ENCODE measurements at regions not wholly inside any gene's neighbourhood (a gene's known extent, or its start where the extent isn't known, plus 50 kb on each side); places are given as distances from the start of the nearest gene placed in this dataset.

GRCh38 chr11:15551901-15552851 lies 437.5 kb downstream of the INSC start:
- Mint-ChIP-seq H3K4me3 (no peak overlapping the region), H3K4me1 (ENCODE audit: low read depth) (no peaks in the 10 kb centered on the region), H3K36me3 (ENCODE audit: low read depth) (no peaks in the 10 kb centered on the region), H3K27me3 (no peaks in the 10 kb centered on the region), H3K27ac (no peak overlapping the region), H3K9me3 (no peaks in the 10 kb centered on the region)
- no peak for TF ChIP-seq CTCF (IDR thresholded peaks at IDR 0.05)
- ChIA-PET CTCF (no interaction called here), POLR2A (no interaction called here)
- Histone ChIP-seq H3K4me3 (ENCODE audit: low read length) (no peak overlapping the region), H3K27me3 (ENCODE audit: control insufficient read depth in 1 of 2, insufficient read depth in 2 of 2, low read length in 2 of 2) (no peaks in the 10 kb centered on the region), H3K9me3 (ENCODE audit: control insufficient read depth in 1 of 2, insufficient read depth in 1 of 2, low read length in 2 of 2) (no peaks in the 10 kb centered on the region), H3K4me1 (ENCODE audit: insufficient read depth, low read length) (no peaks in the 10 kb centered on the region), H3K36me3 (ENCODE audit: insufficient read depth, low read length) (no peaks in the 10 kb centered on the region), H3K27ac (ENCODE audit: low read depth in 1 of 2, low read length in 2 of 2) (no peak overlapping the region)
- DNase-seq (no peak), ATAC-seq (ENCODE audit: poor library complexity) (no peak)
- intact Hi-C loops (cut with DNase I, micrococcal nuclease): no loop called here

- Histone ChIP-seq H3K4me3 (ENCODE audit: low read length) (no peak overlapping the region), H3K36me3 (ENCODE audit: insufficient read depth, low read length) (no peaks in the 10 kb centered on the region), H3K4me1 (ENCODE audit: insufficient read depth, low read length) (no peaks in the 10 kb centered on the region), H3K9me3 (ENCODE audit: control insufficient read depth in 1 of 2, insufficient read depth in 1 of 2, low read length in 2 of 2) (peaks cover 0 to 9% of the 10 kb centered on the region in 2 experiments), H3K27ac (ENCODE audit: low read depth in 1 of 2, low read length in 2 of 2) (no peak overlapping the region), H3K27me3 (ENCODE audit: control insufficient read depth in 1 of 2, insufficient read depth in 2 of 2, low read length in 2 of 2) (no peaks in the 10 kb centered on the region)
- Mint-ChIP-seq H3K27ac (no peak overlapping the region), H3K36me3 (ENCODE audit: low read depth) (no peaks in the 10 kb centered on the region), H3K4me3 (no peak overlapping the region), H3K4me1 (ENCODE audit: low read depth) (no peaks in the 10 kb centered on the region), H3K27me3 (peaks cover 6% of the 10 kb centered on the region), H3K9me3 (no peaks in the 10 kb centered on the region)
- ATAC-seq (ENCODE audit: poor library complexity): no peak
- POLR2A ChIA-PET: no interaction called here
- CTCF ChIA-PET: no interaction called here
- intact Hi-C loops (cut with DNase I, micrococcal nuclease): no loop called here
- DNase-seq: no peak
- no peak for TF ChIP-seq CTCF (IDR thresholded peaks at IDR 0.05)
These were observed 440.4 kb downstream of the INSC start for GRCh38 chr11:15555161-15555560.

- Mint-ChIP-seq H3K4me3 (no peak overlapping the region), H3K4me1 (ENCODE audit: low read depth) (no peaks in the 10 kb centered on the region), H3K27me3 (peaks cover 6% of the 10 kb centered on the region), H3K27ac (no peak overlapping the region), H3K9me3 (no peaks in the 10 kb centered on the region), H3K36me3 (ENCODE audit: low read depth) (no peaks in the 10 kb centered on the region)
- POLR2A ChIA-PET: no interaction called here
- no peak for ATAC-seq (ENCODE audit: poor library complexity)
- TF ChIP-seq CTCF (IDR thresholded peaks at IDR 0.05): no peak
- no peaks in the 10 kb centered on the region for H3K36me3 ChIP-seq (ENCODE audit: insufficient read depth, low read length)
- H3K9me3 ChIP-seq (ENCODE audit: control insufficient read depth in 1 of 2, insufficient read depth in 1 of 2, low read length in 2 of 2): peaks cover 0 to 16% of the 10 kb centered on the region in 2 experiments
- intact Hi-C loops (cut with DNase I, micrococcal nuclease): no loop called here
- H3K27ac ChIP-seq (ENCODE audit: low read depth in 1 of 2, low read length in 2 of 2): no peak overlapping the region
- no peaks in the 10 kb centered on the region for H3K27me3 ChIP-seq (ENCODE audit: control insufficient read depth in 1 of 2, insufficient read depth in 2 of 2, low read length in 2 of 2)
- no peak overlapping the region for H3K4me3 ChIP-seq (ENCODE audit: low read length)
- DNase-seq: no peak
- H3K4me1 ChIP-seq (ENCODE audit: insufficient read depth, low read length): no peaks in the 10 kb centered on the region
- CTCF ChIA-PET: no interaction called here
These were observed 442.9 kb downstream of the INSC start for GRCh38 chr11:15557457-15558230.
